ENCODE measurements at regions not wholly inside any gene's neighbourhood (a gene's known extent, or its start where the extent isn't known, plus 50 kb on each side); places are given as distances from the start of the nearest gene placed in this dataset.
"Not testable (repeated sequence)": the region's sequence is repeated elsewhere in the genome, so short reads cannot be mapped to it uniquely, and the experiment has no call there.

GRCh38 chrX:122238801-122239200, 945.3 kb upstream of the GRIA3 start:
- DNase-seq = no peak

GRCh38 chrX:122241959-122242358, 942.1 kb upstream of the GRIA3 start:
- DNase-seq = no peak

GRCh38 chrX:122244080-122244479, 940.0 kb upstream of the GRIA3 start:
- no peak for DNase-seq

- DNase-seq = no peak
Measured at GRCh38 chrX:122245175-122245574, 938.9 kb upstream of the GRIA3 start.

- DNase-seq = no peak
Measured at GRCh38 chrX:122245943-122246342, 938.1 kb upstream of the GRIA3 start.

GRCh38 chrX:122246937-122247336, 937.1 kb upstream of the GRIA3 start:
- no peak for DNase-seq

GRCh38 chrX:122248681-122249080, 935.4 kb upstream of the GRIA3 start:
- no peak for DNase-seq

GRCh38 chrX:122252454-122252853, 931.6 kb upstream of the GRIA3 start:
- DNase-seq = no peak

- no peak for DNase-seq
Measured at GRCh38 chrX:122268353-122268752, 915.7 kb upstream of the GRIA3 start.

GRCh38 chrX:122269243-122269781, 914.8 kb upstream of the GRIA3 start:
- DNase-seq = no peak

- no peak for DNase-seq
Measured at GRCh38 chrX:122270809-122271494, 913.1 kb upstream of the GRIA3 start.

GRCh38 chrX:122272011-122272410, 912.1 kb upstream of the GRIA3 start:
- no peak for DNase-seq

GRCh38 chrX:122279746-122280145, 904.3 kb upstream of the GRIA3 start:
- DNase-seq = no peak

GRCh38 chrX:122299822-122300221, 884.3 kb upstream of the GRIA3 start:
- not testable (repeated sequence) for DNase-seq

GRCh38 chrX:122301491-122301890, 882.6 kb upstream of the GRIA3 start:
- DNase-seq = no peak

GRCh38 chrX:122303761-122304160, 880.3 kb upstream of the GRIA3 start:
- no peak for DNase-seq

GRCh38 chrX:122344816-122345215, 839.3 kb upstream of the GRIA3 start:
- DNase-seq = no peak

- DNase-seq = no peak
Measured at GRCh38 chrX:122363112-122363795, 820.8 kb upstream of the GRIA3 start.

GRCh38 chrX:122375533-122375932, 808.5 kb upstream of the GRIA3 start:
- not testable (repeated sequence) for DNase-seq

GRCh38 chrX:122389005-122389404, 795.1 kb upstream of the GRIA3 start:
- no peak for DNase-seq

GRCh38 chrX:122418758-122419157, 765.3 kb upstream of the GRIA3 start:
- no peak for DNase-seq

- DNase-seq = no peak
Measured at GRCh38 chrX:122421434-122422121, 762.5 kb upstream of the GRIA3 start.

- DNase-seq = no peak
Measured at GRCh38 chrX:122422547-122422946, 761.5 kb upstream of the GRIA3 start.

- DNase-seq = no peak
Measured at GRCh38 chrX:122434942-122435341, 749.1 kb upstream of the GRIA3 start.

Data from NCI-H2227 treated with DMSO at 0.1 percent for 48 hours (cell line).